Mucosa of descending colon (tissue), 3 donors: ENCODE measurements at regions not wholly inside any gene's neighbourhood (a gene's known extent, or its start where the extent isn't known, plus 50 kb on each side); places are given as distances from the start of the nearest gene placed in this dataset.

ENCODE experiments used
- ATAC-seq: fragments of 200-7000 bp; cut with Tn5 transposase; one replicate; pipeline ENCODE4 v1.9.1; 2020; ENCODE audit warnings: mild to moderate bottlenecking, moderate library complexity
- DNase-seq, 3 donors: peaks; one replicate each; pipeline ENCODE4 v3.0.0-alpha.2; 2020
- H3K36me3 ChIP-seq: fragments of 200-600 bp; one replicate; pipeline ENCODE4 v1.8.0; 2021; ENCODE audit warnings: low read depth, mild to moderate bottlenecking
- H3K4me1 ChIP-seq: fragments of 200-600 bp; one replicate; pipeline ENCODE4 v1.8.0; 2021; ENCODE audit warnings: low read depth, mild to moderate bottlenecking
- H3K4me3 ChIP-seq: fragments of 200-600 bp; one replicate; pipeline ENCODE4 v1.8.0; 2021; ENCODE audit warnings: mild to moderate bottlenecking
- H3K9me3 ChIP-seq: fragments of 200-600 bp; one replicate; pipeline ENCODE4 v1.8.0; 2021; ENCODE audit warnings: mild to moderate bottlenecking
- intact Hi-C, 2 donors: fragments of 100-400 bp; cut with DNase I in 1 of 2; cut with micrococcal nuclease in 1 of 2; formaldehyde crosslinking; loops; one replicate each; pipeline versions ENCODE4 v1.11.0 to v1.11.1; 2022; cut with DNase I, micrococcal nuclease
- TF ChIP-seq, protein P1 (sequence below): fragments of 200-600 bp; IDR thresholded peaks from one replicate; pipeline ENCODE4 v1.8.0; 2022; ENCODE audit warnings: antibody characterized with exemption, mild to moderate bottlenecking
- donor health status: DM: no; HTN: no; CAD: no; lungs with moderate emphysema.
- donor health status: DM: no; HTN: no; CAD: no.
- donor health status: DM: no; HTN: yes; CAD: no.

- no peaks in the 10 kb centered on the region for H3K4me1 ChIP-seq
- ATAC-seq (no peak), DNase-seq (no peak)
- no peaks in the 10 kb centered on the region for H3K9me3 ChIP-seq
- no peak overlapping the region for H3K4me3 ChIP-seq
- intact Hi-C loops = no loop called here
- TF ChIP-seq, protein P1, sequence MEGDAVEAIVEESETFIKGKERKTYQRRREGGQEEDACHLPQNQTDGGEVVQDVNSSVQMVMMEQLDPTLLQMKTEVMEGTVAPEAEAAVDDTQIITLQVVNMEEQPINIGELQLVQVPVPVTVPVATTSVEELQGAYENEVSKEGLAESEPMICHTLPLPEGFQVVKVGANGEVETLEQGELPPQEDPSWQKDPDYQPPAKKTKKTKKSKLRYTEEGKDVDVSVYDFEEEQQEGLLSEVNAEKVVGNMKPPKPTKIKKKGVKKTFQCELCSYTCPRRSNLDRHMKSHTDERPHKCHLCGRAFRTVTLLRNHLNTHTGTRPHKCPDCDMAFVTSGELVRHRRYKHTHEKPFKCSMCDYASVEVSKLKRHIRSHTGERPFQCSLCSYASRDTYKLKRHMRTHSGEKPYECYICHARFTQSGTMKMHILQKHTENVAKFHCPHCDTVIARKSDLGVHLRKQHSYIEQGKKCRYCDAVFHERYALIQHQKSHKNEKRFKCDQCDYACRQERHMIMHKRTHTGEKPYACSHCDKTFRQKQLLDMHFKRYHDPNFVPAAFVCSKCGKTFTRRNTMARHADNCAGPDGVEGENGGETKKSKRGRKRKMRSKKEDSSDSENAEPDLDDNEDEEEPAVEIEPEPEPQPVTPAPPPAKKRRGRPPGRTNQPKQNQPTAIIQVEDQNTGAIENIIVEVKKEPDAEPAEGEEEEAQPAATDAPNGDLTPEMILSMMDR = no peak
- no peaks in the 10 kb centered on the region for H3K36me3 ChIP-seq
Observed at GRCh38 chr13:76094645-76095044, 458.5 kb downstream of the LMO7 start.

DNA sequence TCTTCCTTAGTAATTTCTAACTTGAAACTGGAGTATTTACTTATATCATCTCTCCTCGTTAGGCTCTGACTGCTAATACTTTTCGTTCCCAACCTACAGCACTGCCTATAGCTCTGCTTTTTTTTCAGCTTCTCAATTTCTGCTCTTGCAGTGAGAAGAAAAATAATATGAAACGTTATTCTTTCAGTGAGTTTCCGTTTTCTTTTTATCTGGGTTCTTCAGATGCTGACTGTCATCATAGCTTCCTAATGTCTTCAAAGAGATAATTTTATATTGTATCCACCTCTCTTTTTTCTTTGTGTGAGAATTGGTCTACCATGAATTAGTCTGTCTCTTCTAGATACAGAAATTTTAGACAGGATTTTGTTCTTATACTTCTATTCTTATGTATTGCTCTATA, 454.9 kb downstream of the LMO7 start:
- H3K9me3 ChIP-seq = peaks cover 11% of the 10 kb centered on the region
- no peak overlapping the region for H3K4me3 ChIP-seq
- DNase-seq (no peak), ATAC-seq (no peak)
- H3K4me1 ChIP-seq = no peaks in the 10 kb centered on the region
- intact Hi-C loops = no loop called here
- TF ChIP-seq, protein P1 = no peak
- no peaks in the 10 kb centered on the region for H3K36me3 ChIP-seq

GRCh38 chr13:76086729-76087128, 450.6 kb downstream of the LMO7 start:
- Histone ChIP-seq H3K4me1 (no peaks in the 10 kb centered on the region), H3K36me3 (no peaks in the 10 kb centered on the region)
- intact Hi-C loops = no loop called here

GRCh38 chr13:76067850-76068249, 431.7 kb downstream of the LMO7 start:
- TF ChIP-seq, protein P1 = no peak
- H3K4me1 ChIP-seq = no peaks in the 10 kb centered on the region
- ATAC-seq = no peak
- no peak for DNase-seq
- no peak overlapping the region for H3K4me3 ChIP-seq
- H3K36me3 ChIP-seq = no peaks in the 10 kb centered on the region
- peaks cover 7% of the 10 kb centered on the region for H3K9me3 ChIP-seq
- intact Hi-C loops = no loop called here

More at GRCh38 chr13:76086729-76087128, 450.6 kb downstream of the LMO7 start:
- ATAC-seq = no peak
- H3K4me3 ChIP-seq = no peak overlapping the region
- peaks cover 11% of the 10 kb centered on the region for H3K9me3 ChIP-seq
- no peak for DNase-seq
- TF ChIP-seq, protein P1 = no peak

- intact Hi-C loops = no loop called here
- no peak for ATAC-seq
Observed at GRCh38 chr13:76053181-76053580, 417.1 kb downstream of the LMO7 start.

More at GRCh38 chr13:76053181-76053580, 417.1 kb downstream of the LMO7 start:
- H3K4me1 ChIP-seq = no peaks in the 10 kb centered on the region
- TF ChIP-seq, protein P1 = no peak
- DNase-seq = no peak
- H3K36me3 ChIP-seq = no peaks in the 10 kb centered on the region
- H3K4me3 ChIP-seq = no peak overlapping the region
- H3K9me3 ChIP-seq = no peaks in the 10 kb centered on the region
